ENCODE measurements at regions not wholly inside any gene's neighbourhood (a gene's known extent, or its start where the extent isn't known, plus 50 kb on each side); places are given as distances from the start of the nearest gene placed in this dataset.

DNA sequence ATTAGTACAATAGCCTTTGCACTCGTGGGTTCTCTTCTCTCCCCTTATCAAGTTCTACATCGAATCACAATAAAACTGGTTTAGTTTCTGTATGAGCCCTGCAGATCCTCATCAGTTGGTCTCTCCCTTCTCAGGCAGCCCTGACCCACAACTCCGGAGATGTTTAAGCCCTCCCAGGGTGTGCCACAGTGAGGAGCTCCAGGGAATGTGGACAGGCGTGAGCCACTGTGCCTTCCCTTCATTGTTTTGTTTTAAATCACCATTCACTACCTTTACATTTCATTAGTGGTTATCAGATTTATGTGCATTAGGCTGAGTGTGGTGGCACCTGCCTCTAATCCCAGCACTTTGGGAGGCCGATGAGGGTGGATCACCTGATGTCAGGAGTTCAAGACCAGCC, 133.2 kb downstream of the LARP7 start:
- ATAC-seq (ENCODE audit: insufficient number of reproducible peaks, low FRiP score, low read depth) = no peak
- Histone ChIP-seq H3K4me3 (no peak overlapping the region), H3K27ac (no peak overlapping the region), H3K36me3 (no peaks in the 10 kb centered on the region), H3K27me3 (replicated peaks; ENCODE audit: insufficient read depth) (no peaks in the 10 kb centered on the region), H3K9me3 (no peaks in the 10 kb centered on the region), H3K4me1 (ENCODE audit: control insufficient read depth in 1 of 2, low read depth in 2 of 2) (no peaks in the 10 kb centered on the region)
- TF ChIP-seq CTCF (IDR thresholded peaks at IDR 0.05) = no peak
- no peak for DNase-seq (ENCODE audit: low spot score)

DNA sequence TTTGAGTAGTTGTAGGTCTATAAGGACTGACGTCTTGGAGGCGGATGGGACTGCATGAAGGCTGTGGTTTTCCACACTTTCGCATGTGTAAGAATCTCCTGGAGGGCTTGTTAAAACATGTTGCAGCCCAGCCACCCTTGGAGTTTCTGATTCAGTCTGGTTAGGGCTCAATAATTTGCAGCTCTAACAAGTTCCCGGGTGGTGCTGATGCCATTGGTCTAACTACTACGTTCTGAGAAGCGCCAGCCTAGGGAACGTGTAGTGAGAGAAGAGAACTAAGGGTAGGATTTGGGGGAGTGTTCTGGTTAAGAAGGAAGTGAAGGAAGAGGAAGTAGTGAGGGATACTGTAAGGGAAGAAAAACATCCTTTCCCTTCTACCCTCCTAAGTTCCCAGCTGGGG, 138.9 kb downstream of the LARP7 start:
- ATAC-seq (ENCODE audit: insufficient number of reproducible peaks, low FRiP score, low read depth) (no peak), DNase-seq (ENCODE audit: low spot score) (no peak)
- no peaks in the 10 kb centered on the region for H3K36me3 ChIP-seq
- no peaks in the 10 kb centered on the region for H3K4me1 ChIP-seq (ENCODE audit: control insufficient read depth in 1 of 2, low read depth in 2 of 2)
- no peak overlapping the region for H3K27ac ChIP-seq
- no peaks in the 10 kb centered on the region for H3K27me3 ChIP-seq (replicated peaks; ENCODE audit: insufficient read depth)
- no peak overlapping the region for H3K4me3 ChIP-seq
- H3K9me3 ChIP-seq = no peaks in the 10 kb centered on the region
- no peak for TF ChIP-seq CTCF (IDR thresholded peaks at IDR 0.05)

- H3K4me1 ChIP-seq (ENCODE audit: control insufficient read depth in 1 of 2, low read depth in 2 of 2) = no peaks in the 10 kb centered on the region
- no peaks in the 10 kb centered on the region for H3K27me3 ChIP-seq (replicated peaks; ENCODE audit: insufficient read depth)
- ATAC-seq (ENCODE audit: insufficient number of reproducible peaks, low FRiP score, low read depth) (no peak), DNase-seq (ENCODE audit: low spot score) (no peak)
- no peak for TF ChIP-seq CTCF (IDR thresholded peaks at IDR 0.05)
- no peak overlapping the region for H3K27ac ChIP-seq
- no peak overlapping the region for H3K4me3 ChIP-seq
- no peaks in the 10 kb centered on the region for H3K36me3 ChIP-seq
- H3K9me3 ChIP-seq = no peaks in the 10 kb centered on the region
Measured at GRCh38 chr4:112776535-112776934, 139.6 kb downstream of the LARP7 start.

DNA sequence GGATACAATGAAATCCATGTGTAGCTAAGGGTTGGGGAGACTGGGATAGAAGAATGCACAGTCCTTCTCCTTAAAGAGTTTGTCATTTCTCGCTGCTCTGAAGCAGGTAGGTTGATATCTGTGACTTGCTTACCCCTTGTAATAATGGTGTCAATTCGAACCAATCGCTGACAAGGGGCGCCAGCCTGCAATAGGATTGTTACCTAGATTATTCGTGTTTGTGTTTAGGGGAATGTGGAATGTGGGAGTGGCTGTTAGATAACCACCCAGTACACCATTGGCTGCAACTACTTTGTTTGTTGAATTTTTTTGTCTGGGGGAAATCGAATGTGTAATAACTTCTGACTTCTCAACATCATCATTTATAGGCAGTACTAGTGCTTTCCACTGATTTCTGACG, 141.6 kb downstream of the LARP7 start:
- Histone ChIP-seq H3K27me3 (replicated peaks; ENCODE audit: insufficient read depth) (no peaks in the 10 kb centered on the region), H3K36me3 (no peaks in the 10 kb centered on the region), H3K27ac (no peak overlapping the region), H3K4me3 (no peak overlapping the region), H3K4me1 (ENCODE audit: control insufficient read depth in 1 of 2, low read depth in 2 of 2) (no peaks in the 10 kb centered on the region), H3K9me3 (no peaks in the 10 kb centered on the region)
- DNase-seq (ENCODE audit: low spot score) (no peak), ATAC-seq (ENCODE audit: insufficient number of reproducible peaks, low FRiP score, low read depth) (no peak)
- no peak for TF ChIP-seq CTCF (IDR thresholded peaks at IDR 0.05)

GRCh38 chr4:112793033-112793432, 156.1 kb downstream of the LARP7 start:
- H3K4me3 ChIP-seq = no peak overlapping the region
- no peak for DNase-seq (ENCODE audit: low spot score)
- ATAC-seq (ENCODE audit: insufficient number of reproducible peaks, low FRiP score, low read depth) = no peak
- no peak overlapping the region for H3K27ac ChIP-seq
- no peaks in the 10 kb centered on the region for H3K27me3 ChIP-seq (replicated peaks; ENCODE audit: insufficient read depth)
- H3K36me3 ChIP-seq = no peaks in the 10 kb centered on the region
- TF ChIP-seq CTCF (IDR thresholded peaks at IDR 0.05) = no peak
- H3K9me3 ChIP-seq = no peaks in the 10 kb centered on the region
- H3K4me1 ChIP-seq (ENCODE audit: control insufficient read depth in 1 of 2, low read depth in 2 of 2) = no peaks in the 10 kb centered on the region
